Upper lobe of left lung (tissue), 6 donors: ENCODE measurements at regions not wholly inside any gene's neighbourhood (a gene's known extent, or its start where the extent isn't known, plus 50 kb on each side); places are given as distances from the start of the nearest gene placed in this dataset.

Source experiments
- ATAC-seq, 2 donors: fragments of 200-7000 bp; cut with Tn5 transposase; one replicate each; pipeline ENCODE4 v1.9.1; 2022; ENCODE audit warnings: mild to moderate bottlenecking in 2 of 2, moderate library complexity in 2 of 2; ENCODE audit not compliant: low FRiP score in 2 of 2
- DNase-seq, 2 donors: peaks; one replicate each; pipeline ENCODE4 v3.0.0-alpha.2; 2019 to 2020
- H3K27ac ChIP-seq, 4 donors: fragments of 200-600 bp; sonication (generic); one replicate each; pipeline ENCODE4 v1.5.1; 2016 to 2019
- H3K27me3 ChIP-seq, 4 donors: fragments of 200-600 bp; sonication (generic); one replicate each; pipeline ENCODE4 v1.5.1; 2017 to 2019
- H3K36me3 ChIP-seq, 4 donors: fragments of 200-600 bp; sonication (generic); one replicate each; pipeline ENCODE4 v1.5.1; 2016 to 2019
- H3K4me1 ChIP-seq, 4 donors: fragments of 200-600 bp; sonication (generic); one replicate each; pipeline ENCODE4 v1.5.1; 2018 to 2019
- H3K4me3 ChIP-seq, 4 donors: fragments of 200-600 bp; sonication (generic); one replicate each; pipeline ENCODE4 v1.5.1; 2017 to 2019; ENCODE audit warnings: mild to moderate bottlenecking in 2 of 4, moderate library complexity in 1 of 4
- H3K9me3 ChIP-seq, 4 donors: fragments of 200-600 bp; sonication (generic); one replicate each; pipeline ENCODE4 v1.5.1; 2018 to 2019
- EP300 ChIP-seq, 4 donors: sonication (generic); formaldehyde crosslinking; IDR thresholded peaks; one replicate each; pipeline ENCODE4 v1.5.1; 2017; ENCODE audit warnings: antibody characterized with exemption in 4 of 4, control low read depth in 2 of 4
- POLR2A ChIP-seq, 4 donors: fragments of 450-650 bp; IDR thresholded peaks; one replicate each; pipeline ENCODE4 v1.5.1; 2016 to 2017; ENCODE audit warnings: antibody characterized with exemption in 4 of 4, mild to moderate bottlenecking in 2 of 4
- POLR2AphosphoS5 ChIP-seq, 2 donors: sonication (generic); formaldehyde crosslinking; IDR thresholded peaks; one replicate each; pipeline ENCODE4 v1.5.1; 2017; ENCODE audit warnings: antibody characterized with exemption in 2 of 2
- WGBS, 2 donors: methylation state at CpG; one replicate each; pipeline ENCODE4 v1.1.5; 2017 to 2018; 5-methylcytosine and 5-hydroxymethylcytosine counted together
- TF ChIP-seq, protein P1 (sequence below), 6 experiments: fragments of 450-650 bp in 4 of 6; fragments of 200-600 bp in 2 of 6; sonication (generic) in 2 of 6; IDR thresholded peaks; one replicate each; pipeline ENCODE4 v1.5.1; 2016 to 2019; ENCODE audit warnings: antibody characterized with exemption in 6 of 6
- donor health status: DM: no; HTN: no; CAD: no; lungs with moderate emphysema.
- donor health status: DM: no; HTN: yes; CAD: no; lungs with severe emphysema.

DNA sequence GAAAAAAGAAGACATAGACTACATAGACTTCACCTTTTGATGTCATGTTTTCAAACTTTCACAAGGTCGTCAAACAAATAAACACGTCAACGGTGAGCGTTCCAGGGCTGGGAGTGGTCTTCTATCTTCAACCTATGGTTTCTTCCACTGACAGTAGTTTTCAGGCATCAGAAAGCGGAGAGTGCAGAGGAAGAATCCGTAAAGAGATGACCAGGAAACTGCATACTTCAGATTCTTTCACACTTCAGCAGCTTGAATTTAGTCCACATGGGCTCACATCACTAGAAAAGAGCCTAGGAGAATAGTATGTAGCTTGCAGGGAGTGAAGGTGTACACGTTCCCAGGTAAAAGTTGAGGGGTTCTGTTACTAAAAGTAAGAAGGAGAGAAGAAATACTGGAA is 58.5 kb downstream of the NPY1R start:
- ATAC-seq (no peak), DNase-seq (no peak)
- Histone ChIP-seq H3K9me3 (no peaks in the 10 kb centered on the region), H3K4me1 (no peaks in the 10 kb centered on the region), H3K27me3 (no peaks in the 10 kb centered on the region), H3K4me3 (no peak overlapping the region), H3K36me3 (no peaks in the 10 kb centered on the region), H3K27ac (no peak overlapping the region)
- TF ChIP-seq EP300 (IDR thresholded peaks at IDR 0.05) (no peak), POLR2A (IDR thresholded peaks at IDR 0.05) (no peak), POLR2AphosphoS5 (IDR thresholded peaks at IDR 0.05) (no peak)
- TF ChIP-seq, protein P1, sequence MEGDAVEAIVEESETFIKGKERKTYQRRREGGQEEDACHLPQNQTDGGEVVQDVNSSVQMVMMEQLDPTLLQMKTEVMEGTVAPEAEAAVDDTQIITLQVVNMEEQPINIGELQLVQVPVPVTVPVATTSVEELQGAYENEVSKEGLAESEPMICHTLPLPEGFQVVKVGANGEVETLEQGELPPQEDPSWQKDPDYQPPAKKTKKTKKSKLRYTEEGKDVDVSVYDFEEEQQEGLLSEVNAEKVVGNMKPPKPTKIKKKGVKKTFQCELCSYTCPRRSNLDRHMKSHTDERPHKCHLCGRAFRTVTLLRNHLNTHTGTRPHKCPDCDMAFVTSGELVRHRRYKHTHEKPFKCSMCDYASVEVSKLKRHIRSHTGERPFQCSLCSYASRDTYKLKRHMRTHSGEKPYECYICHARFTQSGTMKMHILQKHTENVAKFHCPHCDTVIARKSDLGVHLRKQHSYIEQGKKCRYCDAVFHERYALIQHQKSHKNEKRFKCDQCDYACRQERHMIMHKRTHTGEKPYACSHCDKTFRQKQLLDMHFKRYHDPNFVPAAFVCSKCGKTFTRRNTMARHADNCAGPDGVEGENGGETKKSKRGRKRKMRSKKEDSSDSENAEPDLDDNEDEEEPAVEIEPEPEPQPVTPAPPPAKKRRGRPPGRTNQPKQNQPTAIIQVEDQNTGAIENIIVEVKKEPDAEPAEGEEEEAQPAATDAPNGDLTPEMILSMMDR (IDR thresholded peaks at IDR 0.05): no peak
- WGBS, 2 donors: 83 to 85% methylated on average over 7 of the region's 7 CpGs

GRCh38 chr4:163273203-163273602 is 59.2 kb downstream of the NPY1R start:
- 94 to 97% methylated on average over 1 of the region's 1 CpG for WGBS, 2 donors
- TF ChIP-seq POLR2A (IDR thresholded peaks at IDR 0.05) (no peak), POLR2AphosphoS5 (IDR thresholded peaks at IDR 0.05) (no peak), EP300 (IDR thresholded peaks at IDR 0.05) (no peak)
- TF ChIP-seq, protein P1 (IDR thresholded peaks at IDR 0.05): no peak
- H3K4me1 ChIP-seq: no peaks in the 10 kb centered on the region
- no peak for DNase-seq
- no peaks in the 10 kb centered on the region for H3K36me3 ChIP-seq
- no peak overlapping the region for H3K27ac ChIP-seq
- no peaks in the 10 kb centered on the region for H3K9me3 ChIP-seq
- H3K27me3 ChIP-seq: no peaks in the 10 kb centered on the region
- H3K4me3 ChIP-seq: no peak overlapping the region
- no peak for ATAC-seq

- WGBS, 2 donors: 49 to 63% methylated on average over 2 of the region's 2 CpGs
- TF ChIP-seq, protein P1 (IDR thresholded peaks at IDR 0.05): no peak
- no peak for TF ChIP-seq EP300 (IDR thresholded peaks at IDR 0.05)
- no peak for TF ChIP-seq POLR2AphosphoS5 (IDR thresholded peaks at IDR 0.05)
- TF ChIP-seq POLR2A (IDR thresholded peaks at IDR 0.05): no peak
- no peaks in the 10 kb centered on the region for H3K27me3 ChIP-seq
- no peaks in the 10 kb centered on the region for H3K9me3 ChIP-seq
- no peak overlapping the region for H3K27ac ChIP-seq
- no peaks in the 10 kb centered on the region for H3K36me3 ChIP-seq
- H3K4me3 ChIP-seq: no peak overlapping the region
- no peaks in the 10 kb centered on the region for H3K4me1 ChIP-seq
- ATAC-seq (peak; percentile 41 to 44), DNase-seq (peak in 1 of 2 donors; percentile 52)
Measured at GRCh38 chr4:163271555-163272127, 60.8 kb downstream of the NPY1R start.

GRCh38 chr4:163269869-163270268 is 62.5 kb downstream of the NPY1R start:
- Histone ChIP-seq H3K4me1 (no peaks in the 10 kb centered on the region), H3K4me3 (no peak overlapping the region), H3K27me3 (no peaks in the 10 kb centered on the region), H3K36me3 (no peaks in the 10 kb centered on the region), H3K9me3 (no peaks in the 10 kb centered on the region), H3K27ac (no peak overlapping the region)
- no peak for TF ChIP-seq POLR2A (IDR thresholded peaks at IDR 0.05)
- TF ChIP-seq POLR2AphosphoS5 (IDR thresholded peaks at IDR 0.05): no peak
- TF ChIP-seq, protein P1 (IDR thresholded peaks at IDR 0.05): no peak
- TF ChIP-seq EP300 (IDR thresholded peaks at IDR 0.05): no peak
- DNase-seq (no peak), ATAC-seq (no peak)
- WGBS, 2 donors: 84 to 87% methylated on average over 5 of the region's 5 CpGs

GRCh38 chr4:163269166-163269565 is 63.2 kb downstream of the NPY1R start:
- DNase-seq (no peak), ATAC-seq (no peak)
- 64 to 66% methylated on average over 2 of the region's 2 CpGs for WGBS, 2 donors
- H3K4me3 ChIP-seq: no peak overlapping the region
- no peaks in the 10 kb centered on the region for H3K27me3 ChIP-seq
- H3K9me3 ChIP-seq: no peaks in the 10 kb centered on the region
- H3K27ac ChIP-seq: no peak overlapping the region
- TF ChIP-seq POLR2A (IDR thresholded peaks at IDR 0.05): no peak
- no peak for TF ChIP-seq EP300 (IDR thresholded peaks at IDR 0.05)
- no peaks in the 10 kb centered on the region for H3K4me1 ChIP-seq
- H3K36me3 ChIP-seq: no peaks in the 10 kb centered on the region
